Urinary bladder (tissue), 3 donors: ENCODE measurements at regions not wholly inside any gene's neighbourhood (a gene's known extent, or its start where the extent isn't known, plus 50 kb on each side); places are given as distances from the start of the nearest gene placed in this dataset.
"Not testable (repeated sequence)": the region's sequence is repeated elsewhere in the genome, so short reads cannot be mapped to it uniquely, and the experiment has no call there.

Source experiments
- DNase-seq: peaks from one replicate; pipeline ENCODE4 v3.0.0-alpha.2; 2015; ENCODE audit errors: extremely low spot score
- H3K27ac ChIP-seq: one replicate; pipeline ENCODE4 v1.5.1; 2013; ENCODE audit warnings: low read depth, mild to moderate bottlenecking, moderate library complexity
- H3K36me3 ChIP-seq: one replicate; pipeline ENCODE4 v1.6.1; 2013; ENCODE audit warnings: mild to moderate bottlenecking, moderate library complexity; ENCODE audit not compliant: insufficient read depth
- H3K4me1 ChIP-seq: one replicate; pipeline ENCODE4 v1.6.1; 2013; ENCODE audit warnings: mild to moderate bottlenecking, moderate library complexity; ENCODE audit not compliant: insufficient read depth
- H3K4me3 ChIP-seq: one replicate; pipeline ENCODE4 v1.5.1; 2013; ENCODE audit warnings: low read depth, low read length
- WGBS: extraction: QIAGEN DNeasy Blood & Tissue Kit; methylation state at CpG from one replicate; pipeline ENCODE4 v1.1.7; 2013; 5-methylcytosine and 5-hydroxymethylcytosine counted together
- donor health status: healthy with polysubstance abuse.
- donor health status: healthy.

- no peaks in the 10 kb centered on the region for H3K36me3 ChIP-seq
- WGBS = 86% methylated on average over 3 of the region's 3 CpGs
- no peak for DNase-seq
- no peak overlapping the region for H3K4me3 ChIP-seq
- H3K4me1 ChIP-seq = no peaks in the 10 kb centered on the region
- H3K27ac ChIP-seq = no peak overlapping the region
Measured at GRCh38 chr3:104069114-104069513, 1297.6 kb upstream of the ALCAM start.

- Histone ChIP-seq H3K36me3 (no peaks in the 10 kb centered on the region), H3K4me1 (no peaks in the 10 kb centered on the region), H3K4me3 (no peak overlapping the region), H3K27ac (no peak overlapping the region)
- DNase-seq = no peak
- 62% methylated on average over 1 of the region's 1 CpG for WGBS
Measured at GRCh38 chr3:104070906-104071305, 1295.8 kb upstream of the ALCAM start.

DNA sequence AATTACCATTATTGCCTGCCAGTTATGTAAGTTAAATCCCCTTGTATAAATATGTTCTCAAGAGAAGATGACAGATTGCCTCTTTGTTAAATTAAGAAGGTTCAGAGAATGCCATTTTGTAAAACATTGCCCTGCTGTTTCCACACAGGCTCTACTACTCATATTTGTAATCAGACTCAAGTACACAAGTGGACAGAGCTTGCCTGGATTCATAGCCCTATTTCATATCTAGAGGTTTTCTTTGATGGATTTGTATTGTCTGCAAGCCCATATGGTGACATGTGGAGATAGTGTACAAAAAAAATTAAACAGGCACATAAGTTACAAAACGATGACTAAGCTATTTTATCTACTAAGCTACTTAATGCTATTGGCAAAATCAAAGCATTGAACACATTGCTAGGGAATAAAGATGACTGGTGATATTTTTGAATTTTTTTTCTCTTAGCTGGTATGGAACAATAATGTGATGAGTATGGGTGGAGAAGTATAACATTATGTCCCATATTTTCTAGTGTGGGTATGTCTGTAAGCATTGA lies 1286.6 kb upstream of the ALCAM start:
- Histone ChIP-seq H3K36me3 (no peaks in the 10 kb centered on the region), H3K4me1 (no peaks in the 10 kb centered on the region), H3K27ac (no peak overlapping the region), H3K4me3 (no peak overlapping the region)
- WGBS = 37% methylated on average over 1 of the region's 1 CpG
- DNase-seq = no peak

DNA sequence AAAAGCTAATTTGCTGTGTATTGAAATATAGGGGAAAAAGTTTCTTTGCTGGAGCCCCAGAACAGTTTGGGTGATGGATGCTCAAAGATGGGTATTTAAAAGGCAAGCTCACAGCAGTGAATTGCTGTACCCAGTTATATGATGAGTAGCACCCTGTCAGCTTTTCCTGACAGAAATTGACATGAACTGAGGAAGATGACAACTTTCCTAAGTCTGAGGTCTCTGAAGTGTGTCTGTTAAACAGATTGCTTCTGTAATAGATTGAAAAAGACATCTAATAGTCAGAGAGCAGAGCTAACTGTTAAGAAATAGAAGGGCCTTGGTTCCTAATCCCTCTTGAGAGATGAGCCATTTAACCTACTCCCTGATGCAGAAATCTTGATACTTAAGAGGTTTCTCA lies 1278.0 kb upstream of the ALCAM start:
- H3K4me1 ChIP-seq = no peaks in the 10 kb centered on the region
- H3K27ac ChIP-seq = no peak overlapping the region
- DNase-seq = no peak
- H3K4me3 ChIP-seq = no peak overlapping the region
- H3K36me3 ChIP-seq = no peaks in the 10 kb centered on the region

DNA sequence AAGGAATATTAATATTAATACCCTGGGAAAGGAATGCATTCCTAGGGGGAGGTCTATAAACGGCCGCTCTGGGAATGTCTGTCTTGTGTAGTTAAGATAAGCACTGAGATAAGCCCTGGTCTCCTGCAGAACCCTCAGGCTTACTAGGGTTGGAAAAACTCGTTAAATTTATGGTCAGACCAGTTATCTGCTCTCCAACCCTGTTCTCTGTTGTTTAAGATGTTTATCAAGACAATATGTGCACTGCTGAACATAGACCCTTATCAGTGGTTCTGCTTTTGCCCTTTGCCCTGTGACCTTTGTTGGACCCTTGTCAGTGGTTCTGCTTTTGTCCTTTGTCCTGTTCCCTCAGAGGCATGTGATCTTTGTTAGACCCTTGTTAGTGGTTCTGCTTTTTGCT lies 1276.7 kb upstream of the ALCAM start:
- H3K4me3 ChIP-seq, H3K4me1 ChIP-seq, H3K27ac ChIP-seq, H3K36me3 ChIP-seq, DNase-seq: not testable (repeated sequence)
- 29% methylated on average over 3 of the region's 3 CpGs for WGBS

DNA sequence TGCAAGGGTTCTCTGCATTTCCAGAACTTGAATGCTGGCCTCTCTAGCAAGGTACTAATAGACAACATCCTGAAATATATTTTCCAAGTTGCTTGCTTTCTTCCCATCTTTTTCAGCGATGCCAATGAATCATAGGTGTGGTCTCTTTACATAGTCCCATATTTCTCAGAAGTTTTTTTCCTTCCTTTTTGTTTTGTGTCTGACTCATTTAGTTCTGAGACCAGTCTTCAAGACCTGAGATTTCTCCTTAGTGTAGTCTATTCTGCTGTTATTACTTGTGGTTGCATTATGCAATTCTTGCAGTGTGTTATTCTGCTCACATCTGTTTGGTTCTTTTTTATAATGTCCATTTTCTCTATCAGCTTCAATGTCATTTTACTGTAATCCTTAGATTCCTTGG lies 1265.0 kb upstream of the ALCAM start:
- Histone ChIP-seq H3K27ac (no peak overlapping the region), H3K36me3 (no peaks in the 10 kb centered on the region), H3K4me3 (no peak overlapping the region), H3K4me1 (no peaks in the 10 kb centered on the region)
- 85% methylated on average over 1 of the region's 1 CpG for WGBS
- DNase-seq = no peak

DNA sequence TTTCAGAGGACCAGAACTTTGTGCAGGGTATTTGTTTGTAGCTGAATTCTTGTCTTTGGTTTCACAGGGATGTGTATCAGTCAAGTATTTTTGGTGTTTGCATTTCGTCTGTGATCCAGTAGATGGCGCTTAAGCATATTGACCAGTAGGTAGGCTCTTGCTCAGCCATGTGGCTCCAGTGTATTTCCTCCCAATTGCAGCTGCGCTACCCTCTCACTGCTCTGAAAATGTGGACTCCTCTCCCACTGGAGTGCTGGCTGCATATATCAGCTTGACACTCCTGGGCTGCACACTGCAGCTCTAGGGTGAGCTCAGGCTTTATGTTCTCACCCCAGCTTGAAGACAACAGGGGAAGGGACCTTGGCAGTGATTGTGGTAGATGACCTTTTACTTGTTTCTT lies 1264.3 kb upstream of the ALCAM start:
- 20% methylated on average over 3 of the region's 3 CpGs for WGBS
- DNase-seq = no peak
- Histone ChIP-seq H3K27ac (no peak overlapping the region), H3K4me1 (no peaks in the 10 kb centered on the region), H3K4me3 (no peak overlapping the region), H3K36me3 (no peaks in the 10 kb centered on the region)

GRCh38 chr3:104106276-104106675 lies 1260.4 kb upstream of the ALCAM start:
- WGBS = 68% methylated on average over 3 of the region's 3 CpGs
- DNase-seq = no peak

GRCh38 chr3:104108522-104108921 lies 1258.2 kb upstream of the ALCAM start:
- DNase-seq = no peak
- WGBS = 42% methylated on average over 2 of the region's 2 CpGs
- Histone ChIP-seq H3K4me3 (no peak overlapping the region), H3K4me1 (no peaks in the 10 kb centered on the region), H3K36me3 (no peaks in the 10 kb centered on the region), H3K27ac (no peak overlapping the region)

More at GRCh38 chr3:104106276-104106675, 1260.4 kb upstream of the ALCAM start:
- Histone ChIP-seq H3K4me1 (no peaks in the 10 kb centered on the region), H3K36me3 (no peaks in the 10 kb centered on the region), H3K4me3 (no peak overlapping the region), H3K27ac (no peak overlapping the region)

DNA sequence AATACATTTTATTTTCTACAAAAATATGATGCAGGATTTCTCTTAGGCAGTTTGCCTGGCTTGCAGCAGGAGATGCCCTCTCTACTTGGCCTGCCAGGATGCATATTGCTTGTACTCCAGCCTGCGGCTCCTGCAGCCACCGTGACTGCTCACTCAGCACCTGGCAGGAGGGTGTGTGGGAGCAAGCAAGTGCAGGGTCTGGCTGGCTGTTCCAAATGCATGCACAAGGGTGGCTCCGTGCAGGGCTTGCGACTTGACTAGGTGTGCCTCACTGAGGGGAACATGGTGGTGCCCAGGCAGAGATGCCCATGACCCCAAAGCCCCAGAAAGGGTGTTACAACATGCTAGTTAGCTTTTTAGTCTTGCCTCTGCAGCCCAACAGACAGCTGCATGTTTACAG lies 1240.2 kb upstream of the ALCAM start:
- Histone ChIP-seq H3K4me3 (no peak overlapping the region), H3K27ac (no peak overlapping the region), H3K36me3 (no peaks in the 10 kb centered on the region), H3K4me1 (no peaks in the 10 kb centered on the region)
- no peak for DNase-seq
- 90% methylated on average over 4 of the region's 4 CpGs for WGBS

- 85% methylated on average over 7 of the region's 7 CpGs for WGBS
- no peak overlapping the region for H3K4me3 ChIP-seq
- H3K27ac ChIP-seq = no peak overlapping the region
- H3K36me3 ChIP-seq = no peaks in the 10 kb centered on the region
- DNase-seq = no peak
- H3K4me1 ChIP-seq = no peaks in the 10 kb centered on the region
Measured at GRCh38 chr3:104126864-104127553, 1239.7 kb upstream of the ALCAM start.

DNA sequence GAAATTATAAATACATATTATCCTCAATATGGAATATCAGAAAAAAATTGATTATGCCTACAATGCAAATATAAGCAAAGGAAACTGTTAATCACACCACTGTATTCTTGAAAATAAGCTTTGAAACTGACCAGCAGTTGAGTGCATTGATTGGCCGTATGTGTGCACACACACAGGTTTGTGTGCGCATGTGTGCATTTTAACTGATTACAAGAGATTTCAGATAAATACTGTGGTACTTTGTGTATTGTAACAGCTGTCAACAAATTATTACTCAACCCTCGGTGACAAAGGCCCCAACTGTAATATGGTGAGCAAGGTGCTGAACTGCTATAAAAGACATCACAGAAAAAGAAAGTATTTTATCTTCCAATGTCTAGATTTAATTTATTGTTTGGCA lies 1238.9 kb upstream of the ALCAM start:
- 81% methylated on average over 3 of the region's 3 CpGs for WGBS

DNA sequence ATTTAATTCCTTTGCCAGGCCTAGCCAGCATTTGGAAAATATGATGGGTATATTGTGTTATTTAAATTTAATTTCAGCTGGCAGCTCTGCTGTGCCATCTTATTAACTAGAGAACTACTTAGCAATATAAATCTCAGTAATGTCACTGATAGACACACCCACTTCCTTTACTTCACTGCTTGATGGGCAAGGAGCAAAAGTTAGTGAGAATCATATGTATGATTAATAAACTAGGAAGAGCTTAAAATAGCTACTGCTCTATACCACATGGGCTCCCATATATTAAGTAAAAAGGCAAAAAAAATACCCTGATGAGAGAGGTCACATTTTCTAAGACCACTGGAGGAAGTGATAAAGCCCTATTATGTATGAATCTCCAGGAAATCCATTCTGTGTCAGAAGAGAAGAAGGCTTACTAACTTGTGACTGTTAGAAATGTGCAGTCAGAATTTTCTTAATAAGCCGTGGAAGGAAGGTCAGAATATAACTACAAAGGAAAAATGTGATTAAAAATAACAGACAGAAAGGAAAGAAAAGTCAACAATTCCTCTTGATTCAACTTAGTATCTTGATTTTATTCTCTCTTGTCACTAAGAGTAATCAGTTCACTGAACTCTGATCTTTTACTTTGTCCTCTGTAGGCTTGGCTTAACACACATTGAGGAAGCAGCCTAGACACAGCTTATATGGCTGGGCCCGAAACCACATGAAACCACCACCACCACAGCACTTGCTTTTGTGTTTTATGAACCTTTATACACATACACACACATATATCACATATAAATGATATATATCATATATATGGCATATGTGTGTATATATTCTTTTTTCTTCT lies 1233.9 kb upstream of the ALCAM start:
- no peak for DNase-seq
- 86% methylated on average over 2 of the region's 2 CpGs for WGBS

More for the DNA sequence above, 1238.9 kb upstream of the ALCAM start:
- Histone ChIP-seq H3K36me3 (no peaks in the 10 kb centered on the region), H3K4me1 (no peaks in the 10 kb centered on the region), H3K27ac (no peak overlapping the region), H3K4me3 (no peak overlapping the region)
- no peak for DNase-seq

DNA sequence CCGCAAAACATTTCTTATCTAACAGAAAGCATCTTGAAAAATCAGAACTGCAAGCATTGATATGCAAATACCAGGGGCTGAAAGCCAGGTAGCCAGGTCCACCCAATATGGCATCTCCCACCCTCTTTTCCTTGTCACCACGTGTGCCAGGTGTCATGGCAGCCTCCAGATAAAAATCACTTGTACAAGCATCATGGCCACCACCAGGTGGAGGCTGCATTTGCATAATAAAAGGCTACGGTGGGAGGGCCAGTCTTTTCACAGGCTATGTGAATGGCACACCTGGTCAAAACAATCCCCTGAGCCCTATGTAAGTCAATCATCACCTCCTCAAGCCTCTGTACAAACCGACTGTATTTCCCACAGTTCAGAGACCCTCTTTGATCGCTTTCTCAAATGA lies 1233.1 kb upstream of the ALCAM start:
- no peak for DNase-seq
- Histone ChIP-seq H3K36me3 (no peaks in the 10 kb centered on the region), H3K4me3 (no peak overlapping the region), H3K27ac (no peak overlapping the region), H3K4me1 (no peaks in the 10 kb centered on the region)
- WGBS = 91% methylated on average over 5 of the region's 5 CpGs

More for the DNA sequence above, 1233.9 kb upstream of the ALCAM start:
- no peak overlapping the region for H3K4me3 ChIP-seq
- H3K4me1 ChIP-seq = no peaks in the 10 kb centered on the region
- no peaks in the 10 kb centered on the region for H3K36me3 ChIP-seq
- no peak overlapping the region for H3K27ac ChIP-seq
